Mucosa of rectum (tissue), 2 donors: ENCODE measurements at regions not wholly inside any gene's neighbourhood (a gene's known extent, or its start where the extent isn't known, plus 50 kb on each side); places are given as distances from the start of the nearest gene placed in this dataset.

Experiments
- H3K27ac ChIP-seq, 2 donors: one replicate each; pipeline ENCODE4 v1.7.0; 2013; ENCODE audit warnings: inconsistent platforms in 2 of 2, low read depth in 2 of 2, low read length in 2 of 2
- H3K27me3 ChIP-seq, 2 donors: one replicate each; pipeline ENCODE4 v1.7.0; 2013; ENCODE audit warnings: low read length in 2 of 2; ENCODE audit not compliant: control insufficient read depth in 2 of 2, insufficient read depth in 2 of 2
- H3K36me3 ChIP-seq, 2 donors: one replicate each; pipeline ENCODE4 v1.7.0; 2013; ENCODE audit warnings: low read length in 2 of 2; ENCODE audit not compliant: control insufficient read depth in 2 of 2, insufficient read depth in 2 of 2
- H3K4me1 ChIP-seq, 2 donors: one replicate each; pipeline ENCODE4 v1.7.0; 2013; ENCODE audit warnings: low read length in 2 of 2, mild to moderate bottlenecking in 1 of 2; ENCODE audit not compliant: control insufficient read depth in 2 of 2, insufficient read depth in 2 of 2
- H3K4me3 ChIP-seq, 2 donors: one replicate each; pipeline ENCODE4 v1.7.0; 2013; ENCODE audit warnings: low read length in 2 of 2
- H3K9ac ChIP-seq, 2 donors: one replicate each; pipeline ENCODE4 v1.7.0; 2013; ENCODE audit warnings: low read length in 2 of 2, low read depth in 1 of 2, mild to moderate bottlenecking in 1 of 2
- H3K9me3 ChIP-seq, 2 donors: one replicate each; pipeline ENCODE4 v1.7.0; 2013; ENCODE audit warnings: low read length in 2 of 2; ENCODE audit not compliant: control insufficient read depth in 2 of 2
- donor health status: healthy.
- donor health status: Normal muscosa, but diverticular disease.

DNA sequence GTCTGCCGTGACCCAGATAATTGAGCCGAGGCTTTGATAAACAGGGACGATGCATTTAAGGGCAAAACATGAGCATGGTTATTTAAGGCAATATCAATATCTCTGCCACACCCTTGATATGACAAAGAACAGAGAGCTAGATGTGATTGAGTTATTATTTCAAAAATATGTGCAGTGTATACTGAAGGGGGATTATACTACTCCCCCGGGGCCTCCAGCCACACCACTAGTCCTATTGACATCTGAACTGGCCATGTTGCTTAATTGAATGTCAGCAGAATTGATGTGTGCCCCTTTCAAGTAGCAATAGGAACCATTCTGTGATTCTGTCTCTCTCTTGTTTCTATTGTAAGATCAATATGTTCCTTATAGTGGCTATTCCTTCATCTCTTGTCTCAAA is 794.8 kb upstream of the SEL1L start:
- Histone ChIP-seq H3K4me3 (no peak overlapping the region), H3K27me3 (no peaks in the 10 kb centered on the region), H3K27ac (no peak overlapping the region), H3K9ac (no peak overlapping the region), H3K4me1 (no peaks in the 10 kb centered on the region), H3K36me3 (no peaks in the 10 kb centered on the region), H3K9me3 (peaks cover 4 to 6% of the 10 kb centered on the region in 2 donors)

DNA sequence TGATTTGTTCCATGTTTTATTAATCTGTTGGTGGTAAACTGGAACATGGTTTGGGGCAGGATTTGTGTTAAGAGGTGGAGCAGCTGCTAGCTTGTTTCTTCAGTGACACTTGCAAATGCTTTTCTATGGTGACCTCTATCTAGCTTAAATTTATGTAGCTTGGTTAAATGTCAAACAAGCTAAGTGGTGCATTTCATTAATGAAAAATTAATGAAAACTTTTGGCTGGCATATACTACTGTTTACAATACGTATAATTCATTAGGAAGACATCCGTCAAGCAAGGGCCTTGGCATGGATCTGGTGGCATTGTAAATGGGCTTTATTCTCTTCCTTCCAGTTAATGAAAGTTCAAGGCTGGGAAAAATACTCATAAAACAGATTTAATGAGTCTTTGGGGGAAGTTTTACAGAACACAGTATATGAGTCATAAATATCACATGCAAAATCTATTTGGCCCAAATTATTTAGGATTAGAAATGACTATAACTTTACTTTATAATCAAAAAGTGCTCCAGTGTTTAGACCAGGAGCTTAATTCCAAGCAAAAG is 807.7 kb upstream of the SEL1L start:
- Histone ChIP-seq H3K9ac (no peak overlapping the region), H3K36me3 (no peaks in the 10 kb centered on the region), H3K27me3 (no peaks in the 10 kb centered on the region)

DNA sequence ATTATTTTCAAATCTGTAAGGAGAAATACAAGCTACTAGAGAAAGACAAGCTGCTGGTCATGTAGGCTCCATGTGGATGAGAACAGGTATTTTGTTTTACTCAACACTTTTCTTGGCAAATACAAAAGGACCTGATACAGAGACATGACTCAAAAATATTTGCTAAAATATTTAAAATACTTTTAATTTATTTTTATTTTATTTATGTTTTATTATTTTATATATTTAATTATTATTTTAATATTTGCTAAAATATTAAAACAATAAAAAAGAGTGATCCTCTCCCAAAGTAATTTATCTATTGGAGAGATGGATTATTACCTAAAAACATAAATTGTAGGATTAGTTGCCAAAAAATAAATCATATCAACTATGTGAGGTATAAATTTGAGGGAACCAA is 808.9 kb upstream of the SEL1L start:
- H3K4me3 ChIP-seq, result no peak overlapping the region
- no peak overlapping the region for H3K27ac ChIP-seq

More for the DNA sequence above, 807.7 kb upstream of the SEL1L start:
- Histone ChIP-seq H3K27ac (no peak overlapping the region), H3K9me3 (peaks cover 0 to 8% of the 10 kb centered on the region in 2 donors), H3K4me3 (no peak overlapping the region), H3K4me1 (no peaks in the 10 kb centered on the region)

DNA sequence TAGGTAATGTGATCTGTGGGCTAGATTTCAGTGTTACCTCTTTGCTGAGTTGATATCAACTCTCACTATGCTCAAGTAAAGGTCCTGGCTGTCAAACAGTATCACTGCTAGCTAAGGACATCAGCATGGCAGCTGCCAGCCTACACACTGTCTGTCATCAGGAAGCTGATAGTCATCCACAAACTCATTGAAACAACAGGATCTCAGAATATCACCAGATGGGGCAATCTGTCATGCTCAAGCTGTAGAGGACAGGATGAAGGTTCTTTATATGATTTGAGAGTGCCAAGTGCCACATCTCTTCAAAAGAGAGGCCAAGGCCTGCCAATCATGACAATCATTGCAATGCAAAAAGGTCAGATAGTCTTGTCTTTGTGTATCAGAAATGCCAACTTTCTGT is 811.5 kb upstream of the SEL1L start:
- Histone ChIP-seq H3K27me3 (no peaks in the 10 kb centered on the region), H3K9me3 (peaks cover 0 to 8% of the 10 kb centered on the region in 2 donors), H3K36me3 (no peaks in the 10 kb centered on the region), H3K27ac (no peak overlapping the region), H3K4me3 (no peak overlapping the region), H3K4me1 (no peaks in the 10 kb centered on the region), H3K9ac (no peak overlapping the region)

More for the DNA sequence above, 808.9 kb upstream of the SEL1L start:
- Histone ChIP-seq H3K36me3 (no peaks in the 10 kb centered on the region), H3K4me1 (no peaks in the 10 kb centered on the region), H3K9ac (no peak overlapping the region), H3K27me3 (no peaks in the 10 kb centered on the region), H3K9me3 (peaks cover 0 to 8% of the 10 kb centered on the region in 2 donors)

DNA sequence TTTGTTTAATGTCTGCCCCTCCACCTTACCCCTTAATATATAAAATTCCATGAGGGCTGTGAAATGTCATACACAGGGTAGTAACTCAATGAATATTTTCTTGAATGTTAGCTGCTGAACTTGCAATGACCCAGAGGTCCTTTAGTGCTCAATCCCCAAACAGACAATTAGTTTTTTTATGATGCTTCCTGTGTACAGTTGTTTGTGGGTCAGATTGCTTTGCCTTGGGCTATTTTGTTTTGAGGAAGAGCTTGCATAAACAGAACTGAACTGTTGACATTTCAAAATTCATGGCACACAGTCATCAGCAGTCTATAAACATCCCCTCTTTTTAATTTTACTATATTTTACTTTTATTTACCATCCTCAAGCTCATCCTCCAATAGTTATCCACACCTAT is 820.5 kb upstream of the SEL1L start:
- no peak overlapping the region for H3K4me3 ChIP-seq
- no peaks in the 10 kb centered on the region for H3K27me3 ChIP-seq
- no peaks in the 10 kb centered on the region for H3K4me1 ChIP-seq
- H3K9me3 ChIP-seq, result peaks cover 0 to 3% of the 10 kb centered on the region in 2 donors
- H3K36me3 ChIP-seq, result no peaks in the 10 kb centered on the region
- H3K9ac ChIP-seq, result no peak overlapping the region
- no peak overlapping the region for H3K27ac ChIP-seq

DNA sequence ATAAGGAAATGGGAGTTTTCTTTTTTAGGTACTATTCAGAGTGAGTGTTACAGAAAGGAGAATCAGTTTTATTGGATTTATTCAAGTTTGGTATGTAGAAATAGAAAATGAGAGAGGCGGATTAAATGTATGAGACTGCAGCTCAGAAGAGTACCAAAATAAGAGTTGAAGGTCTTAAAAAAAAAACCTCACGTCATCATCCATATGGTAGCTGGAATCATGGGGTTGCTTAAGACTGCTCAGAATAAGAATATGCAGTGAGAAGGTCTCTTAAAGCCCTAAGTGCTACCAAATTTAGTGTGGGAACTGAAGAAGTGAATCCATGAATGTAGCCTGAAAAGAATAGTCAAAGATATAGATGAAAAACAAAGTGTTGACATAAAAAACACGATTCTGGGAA is 825.5 kb upstream of the SEL1L start:
- H3K27me3 ChIP-seq, result no peaks in the 10 kb centered on the region
- no peak overlapping the region for H3K9ac ChIP-seq
- H3K27ac ChIP-seq, result no peak overlapping the region
- H3K4me1 ChIP-seq, result no peaks in the 10 kb centered on the region
- peaks cover 0 to 6% of the 10 kb centered on the region in 2 donors for H3K9me3 ChIP-seq
- H3K4me3 ChIP-seq, result no peak overlapping the region
- no peaks in the 10 kb centered on the region for H3K36me3 ChIP-seq

DNA sequence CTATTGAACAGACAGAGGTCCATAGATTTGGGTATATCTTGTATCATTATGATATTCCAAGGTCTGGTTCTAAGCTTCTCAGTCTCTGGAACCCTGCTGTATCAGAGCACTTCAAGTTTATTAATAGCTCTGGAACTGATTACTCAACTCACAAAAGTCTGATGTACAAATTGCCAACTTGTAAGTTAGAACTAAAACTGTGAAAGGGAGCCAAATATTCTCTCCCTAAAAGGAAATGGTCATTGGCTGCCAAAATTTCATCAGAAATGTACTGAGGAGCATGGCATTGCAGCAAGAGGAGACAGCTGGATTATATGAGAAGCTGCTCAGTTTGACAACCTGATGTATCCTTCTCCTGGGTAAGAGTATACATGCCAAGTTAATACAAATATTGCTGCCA is 828.8 kb upstream of the SEL1L start:
- H3K9ac ChIP-seq, result no peak overlapping the region
- no peak overlapping the region for H3K4me3 ChIP-seq

DNA sequence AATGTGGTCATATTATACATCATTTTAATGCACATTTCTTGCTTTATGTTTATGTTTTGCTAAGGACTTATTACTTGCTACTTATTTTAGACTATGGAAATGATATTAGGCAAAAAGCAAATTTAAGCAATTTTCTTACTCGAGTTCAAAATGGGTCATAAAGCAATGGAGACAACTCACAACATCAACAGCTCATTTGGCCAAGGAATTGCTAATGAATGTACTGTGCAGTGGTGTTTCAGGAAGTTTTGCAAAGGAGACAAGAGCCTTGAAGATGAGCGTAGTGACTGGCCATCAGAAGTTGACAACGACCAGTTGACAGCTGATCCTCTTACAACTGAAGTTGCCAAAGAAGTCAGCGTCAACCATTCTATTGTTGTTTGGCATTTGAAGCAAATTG is 831.8 kb upstream of the SEL1L start:
- no peak overlapping the region for H3K4me3 ChIP-seq
- no peak overlapping the region for H3K9ac ChIP-seq

More for the DNA sequence above, 828.8 kb upstream of the SEL1L start:
- Histone ChIP-seq H3K4me1 (no peaks in the 10 kb centered on the region), H3K36me3 (no peaks in the 10 kb centered on the region), H3K9me3 (peaks cover 0 to 5% of the 10 kb centered on the region in 2 donors), H3K27me3 (no peaks in the 10 kb centered on the region), H3K27ac (no peak overlapping the region)

DNA sequence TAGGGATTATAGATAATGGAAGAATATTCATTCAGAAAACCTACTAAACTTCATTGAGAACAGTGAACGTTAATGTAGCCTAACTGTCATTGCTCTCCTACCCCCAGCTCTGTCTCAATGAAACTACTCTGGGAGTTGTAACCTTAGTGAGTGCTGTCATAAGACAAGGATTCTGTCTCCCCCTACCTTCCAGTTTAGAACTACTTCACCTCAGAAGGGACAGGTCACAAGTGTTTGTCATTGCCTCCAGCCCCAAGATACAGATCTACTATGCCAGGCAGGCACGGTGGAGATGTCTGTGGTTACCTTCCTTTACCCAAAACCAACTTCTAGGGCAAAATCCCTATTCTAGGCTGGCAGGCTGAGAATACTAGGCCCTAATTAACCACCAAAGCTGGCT is 833.1 kb upstream of the SEL1L start:
- Histone ChIP-seq H3K9ac (no peak overlapping the region), H3K27me3 (no peaks in the 10 kb centered on the region), H3K4me1 (no peaks in the 10 kb centered on the region), H3K4me3 (no peak overlapping the region), H3K27ac (no peak overlapping the region), H3K9me3 (peaks cover 0 to 6% of the 10 kb centered on the region in 2 donors), H3K36me3 (no peaks in the 10 kb centered on the region)

More for the DNA sequence above, 831.8 kb upstream of the SEL1L start:
- Histone ChIP-seq H3K36me3 (no peaks in the 10 kb centered on the region), H3K27ac (no peak overlapping the region), H3K27me3 (no peaks in the 10 kb centered on the region), H3K4me1 (no peaks in the 10 kb centered on the region), H3K9me3 (peaks cover 0 to 6% of the 10 kb centered on the region in 2 donors)

DNA sequence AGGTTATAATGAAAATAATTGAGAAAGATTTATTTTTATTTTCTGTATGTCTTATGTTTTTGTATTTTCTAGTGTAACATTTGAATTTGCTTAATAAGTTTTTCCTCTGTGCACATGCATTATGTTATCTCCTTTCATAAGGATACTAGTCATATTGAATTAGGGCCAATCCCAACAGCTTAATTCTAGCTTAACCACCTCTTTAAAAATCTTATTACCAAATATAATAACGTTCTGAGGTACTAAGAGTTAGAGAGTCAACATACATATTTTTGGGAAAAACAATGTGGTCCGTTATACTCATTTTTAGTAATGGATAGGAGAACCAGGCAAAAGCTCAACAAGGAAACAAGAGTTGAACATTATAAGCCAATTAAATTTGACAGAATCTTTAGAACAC is 845.6 kb upstream of the SEL1L start:
- no peaks in the 10 kb centered on the region for H3K27me3 ChIP-seq
- H3K27ac ChIP-seq, result no peak overlapping the region
- H3K4me1 ChIP-seq, result no peaks in the 10 kb centered on the region
- no peak overlapping the region for H3K4me3 ChIP-seq
- no peak overlapping the region for H3K9ac ChIP-seq
- H3K9me3 ChIP-seq, result peaks cover 0 to 5% of the 10 kb centered on the region in 2 donors
- H3K36me3 ChIP-seq, result no peaks in the 10 kb centered on the region

DNA sequence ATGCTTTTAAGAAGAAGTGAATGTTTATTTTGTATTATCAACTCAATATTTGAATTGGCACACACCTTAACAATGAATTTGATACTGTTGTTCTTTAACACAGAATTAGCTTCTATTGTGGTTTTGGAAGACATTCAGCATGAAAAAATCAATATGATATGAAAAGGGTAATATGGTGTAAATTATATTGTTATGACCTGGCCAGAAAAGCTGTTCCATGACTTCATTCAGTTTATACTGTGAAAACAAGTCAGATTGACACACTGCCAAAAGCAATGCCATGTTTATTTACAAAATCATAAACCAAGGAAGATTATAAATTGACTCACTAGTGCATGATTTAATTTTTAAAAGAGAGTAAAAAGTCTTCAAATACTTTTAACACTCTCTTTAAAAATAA is 851.4 kb upstream of the SEL1L start:
- H3K4me1 ChIP-seq, result no peaks in the 10 kb centered on the region
- H3K36me3 ChIP-seq, result no peaks in the 10 kb centered on the region
- H3K4me3 ChIP-seq, result no peak overlapping the region
- no peak overlapping the region for H3K9ac ChIP-seq
- no peaks in the 10 kb centered on the region for H3K27me3 ChIP-seq
- no peak overlapping the region for H3K27ac ChIP-seq
- peaks cover 0 to 4% of the 10 kb centered on the region in 2 donors for H3K9me3 ChIP-seq
